ENCODE measurements at regions not wholly inside any gene's neighbourhood (a gene's known extent, or its start where the extent isn't known, plus 50 kb on each side); places are given as distances from the start of the nearest gene placed in this dataset.

DNA sequence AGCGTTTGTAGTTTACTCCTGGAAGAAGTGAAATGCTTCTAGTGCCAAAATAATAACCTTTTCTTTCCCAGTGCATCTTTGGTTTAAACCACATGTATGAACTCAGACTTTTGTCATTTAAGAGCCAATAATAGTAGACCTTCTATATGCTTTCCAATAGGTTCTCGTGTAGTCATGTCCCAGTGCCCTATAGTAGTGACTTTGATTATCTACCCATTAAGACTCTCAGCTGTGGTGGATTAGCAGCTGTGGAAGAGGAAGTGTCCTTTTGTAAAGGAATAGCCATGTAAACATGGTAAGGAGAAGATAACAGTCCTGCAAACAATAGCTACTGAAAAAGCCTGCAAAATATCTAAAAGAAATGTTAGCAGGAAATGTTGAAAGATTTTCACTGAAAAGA, 765.3 kb downstream of the MTRR start:
- WGBS, 2 donors, result 32 to 36% methylated on average over 2 of the region's 2 CpGs
- DNase-seq, result no peak
- Histone ChIP-seq H3K4me3 (no peak overlapping the region), H3K27ac (no peak overlapping the region), H3K9me3 (peaks cover 0 to 3% (median 0%) of the 10 kb centered on the region in 4 donors), H3K36me3 (no peaks in the 10 kb centered on the region), H3K27me3 (no peaks in the 10 kb centered on the region), H3K4me1 (no peaks in the 10 kb centered on the region)
- intact Hi-C loops (cut with DNase I), result no loop called here
- no peak for TF ChIP-seq POLR2AphosphoS5 (IDR thresholded peaks at IDR 0.05)
- TF ChIP-seq, protein P1, sequence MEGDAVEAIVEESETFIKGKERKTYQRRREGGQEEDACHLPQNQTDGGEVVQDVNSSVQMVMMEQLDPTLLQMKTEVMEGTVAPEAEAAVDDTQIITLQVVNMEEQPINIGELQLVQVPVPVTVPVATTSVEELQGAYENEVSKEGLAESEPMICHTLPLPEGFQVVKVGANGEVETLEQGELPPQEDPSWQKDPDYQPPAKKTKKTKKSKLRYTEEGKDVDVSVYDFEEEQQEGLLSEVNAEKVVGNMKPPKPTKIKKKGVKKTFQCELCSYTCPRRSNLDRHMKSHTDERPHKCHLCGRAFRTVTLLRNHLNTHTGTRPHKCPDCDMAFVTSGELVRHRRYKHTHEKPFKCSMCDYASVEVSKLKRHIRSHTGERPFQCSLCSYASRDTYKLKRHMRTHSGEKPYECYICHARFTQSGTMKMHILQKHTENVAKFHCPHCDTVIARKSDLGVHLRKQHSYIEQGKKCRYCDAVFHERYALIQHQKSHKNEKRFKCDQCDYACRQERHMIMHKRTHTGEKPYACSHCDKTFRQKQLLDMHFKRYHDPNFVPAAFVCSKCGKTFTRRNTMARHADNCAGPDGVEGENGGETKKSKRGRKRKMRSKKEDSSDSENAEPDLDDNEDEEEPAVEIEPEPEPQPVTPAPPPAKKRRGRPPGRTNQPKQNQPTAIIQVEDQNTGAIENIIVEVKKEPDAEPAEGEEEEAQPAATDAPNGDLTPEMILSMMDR (IDR thresholded peaks at IDR 0.05), result no peak
- no peak for TF ChIP-seq EP300 (IDR thresholded peaks at IDR 0.05)
- no peak for TF ChIP-seq POLR2A (IDR thresholded peaks at IDR 0.05)

DNA sequence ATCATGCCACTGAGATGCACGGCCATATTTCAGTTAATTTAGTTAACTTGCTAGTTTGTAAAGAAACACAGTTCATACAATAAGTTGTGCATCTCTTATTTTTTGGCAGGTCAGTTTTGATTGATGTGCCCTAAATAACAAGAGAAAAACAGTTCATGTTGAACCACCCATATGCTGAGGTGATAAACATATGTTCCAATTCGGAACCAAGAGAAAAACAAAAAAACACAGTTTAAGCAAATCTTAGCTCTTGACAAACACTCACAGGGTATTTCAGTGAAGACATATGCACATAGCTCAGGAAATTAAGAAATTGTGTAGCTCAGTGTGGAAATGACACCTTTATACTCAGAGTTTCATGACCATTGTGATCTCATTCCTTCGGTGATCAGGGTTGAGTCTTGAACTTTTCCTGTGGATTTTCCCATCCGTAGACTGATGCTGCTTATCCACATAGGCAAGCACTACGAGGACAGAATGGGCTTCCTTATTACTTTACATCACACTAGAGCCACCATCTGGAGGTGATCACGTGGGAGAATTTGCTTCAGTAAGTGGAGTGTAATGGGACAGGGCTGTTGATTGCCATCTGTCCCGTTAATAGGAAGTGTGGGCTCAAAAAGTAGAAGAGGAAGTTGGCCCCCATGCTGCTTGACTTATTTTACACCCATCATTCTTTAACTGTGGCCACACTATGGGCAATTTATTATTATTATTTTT, 773.0 kb downstream of the MTRR start:
- Histone ChIP-seq H3K4me3 (no peak overlapping the region), H3K27me3 (no peaks in the 10 kb centered on the region), H3K4me1 (no peaks in the 10 kb centered on the region), H3K27ac (no peak overlapping the region), H3K9me3 (no peaks in the 10 kb centered on the region), H3K36me3 (no peaks in the 10 kb centered on the region)
- WGBS, 2 donors, result 80 to 84% methylated on average over 7 of the region's 7 CpGs
- TF ChIP-seq POLR2AphosphoS5 (IDR thresholded peaks at IDR 0.05) (no peak), POLR2A (IDR thresholded peaks at IDR 0.05) (no peak), EP300 (IDR thresholded peaks at IDR 0.05) (no peak)
- TF ChIP-seq, protein P1 (IDR thresholded peaks at IDR 0.05), result no peak
- intact Hi-C loops (cut with DNase I), result no loop called here
- DNase-seq, result no peak

DNA sequence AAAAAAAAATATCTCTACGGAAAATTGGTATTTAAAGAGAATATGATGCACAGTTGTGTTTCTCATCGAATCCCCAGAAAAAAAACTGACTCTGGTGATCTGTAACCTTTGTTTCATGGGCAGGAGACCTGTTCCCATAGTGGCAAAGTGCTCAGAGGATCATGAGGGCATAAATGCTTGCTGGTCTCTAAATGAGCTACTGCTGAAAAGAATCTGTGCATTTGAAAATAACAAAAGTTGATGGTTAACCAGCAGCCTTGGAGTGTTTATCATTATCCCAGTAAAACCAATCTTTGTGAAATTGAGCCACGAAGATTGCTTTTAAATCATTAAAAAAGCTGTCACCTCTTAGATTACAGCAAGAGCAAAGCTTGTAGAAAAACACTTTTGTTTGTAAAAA, 775.4 kb downstream of the MTRR start:
- TF ChIP-seq POLR2AphosphoS5 (IDR thresholded peaks at IDR 0.05) (no peak), EP300 (IDR thresholded peaks at IDR 0.05) (no peak), POLR2A (IDR thresholded peaks at IDR 0.05) (no peak)
- TF ChIP-seq, protein P1 (IDR thresholded peaks at IDR 0.05), result no peak
- Histone ChIP-seq H3K27ac (no peak overlapping the region), H3K27me3 (no peaks in the 10 kb centered on the region), H3K4me1 (no peaks in the 10 kb centered on the region), H3K36me3 (no peaks in the 10 kb centered on the region), H3K9me3 (no peaks in the 10 kb centered on the region), H3K4me3 (no peak overlapping the region)
- intact Hi-C loops (cut with DNase I), result no loop called here
- no peak for DNase-seq
- WGBS, 2 donors, result 20 to 66% methylated on average over 3 of the region's 3 CpGs

DNA sequence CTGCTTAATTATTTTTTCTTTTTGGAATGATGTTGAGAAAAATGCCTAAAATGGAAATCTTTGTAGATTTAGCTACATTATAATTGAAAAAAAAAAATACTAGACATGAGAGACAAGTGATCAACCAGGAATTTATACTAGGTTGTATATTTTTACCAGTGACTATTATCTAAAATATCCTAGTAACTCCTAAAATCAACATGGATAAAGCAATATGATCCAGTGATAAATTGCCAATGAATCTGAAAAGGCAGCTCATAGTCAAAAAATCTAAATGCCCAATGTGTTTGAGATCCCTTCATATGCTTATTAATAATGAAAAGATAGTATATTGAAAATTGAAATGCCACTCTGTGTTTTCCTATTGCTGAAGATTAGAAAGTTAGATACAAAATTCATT, 778.2 kb downstream of the MTRR start:
- H3K9me3 ChIP-seq, result peaks cover 0 to 3% (median 0%) of the 10 kb centered on the region in 4 donors
- TF ChIP-seq POLR2A (IDR thresholded peaks at IDR 0.05), result no peak
- no peak for TF ChIP-seq EP300 (IDR thresholded peaks at IDR 0.05)
- TF ChIP-seq, protein P1 (IDR thresholded peaks at IDR 0.05), result no peak
- no peak for TF ChIP-seq POLR2AphosphoS5 (IDR thresholded peaks at IDR 0.05)
- intact Hi-C loops (cut with DNase I), result no loop called here

DNA sequence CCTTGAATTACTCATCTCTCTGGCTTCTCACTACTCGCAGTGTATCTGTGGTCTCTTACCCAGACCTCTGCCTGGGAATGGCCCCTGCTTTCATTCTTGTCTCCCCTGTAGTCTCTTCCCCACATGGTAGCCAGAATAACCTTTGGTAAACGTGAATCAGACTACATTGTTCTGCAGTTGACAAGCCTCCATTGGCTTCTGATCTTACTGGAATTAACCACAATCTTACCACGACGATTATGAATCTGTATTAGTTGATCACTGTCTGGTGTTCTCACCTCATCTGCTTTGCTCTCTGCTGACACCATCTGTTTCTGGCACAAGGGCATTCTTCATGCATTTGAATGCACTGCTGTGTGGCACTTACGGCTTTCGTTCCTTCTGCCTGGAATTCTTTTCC, 781.2 kb downstream of the MTRR start:
- 88% methylated on average over 6 of the region's 6 CpGs for WGBS, 2 donors
- Histone ChIP-seq H3K9me3 (peaks cover 0 to 3% (median 0%) of the 10 kb centered on the region in 4 donors), H3K4me1 (no peaks in the 10 kb centered on the region), H3K36me3 (no peaks in the 10 kb centered on the region), H3K27me3 (no peaks in the 10 kb centered on the region), H3K4me3 (no peak overlapping the region), H3K27ac (no peak overlapping the region)
- intact Hi-C loops (cut with DNase I), result no loop called here
- TF ChIP-seq POLR2AphosphoS5 (IDR thresholded peaks at IDR 0.05), result no peak
- no peak for DNase-seq

More for the DNA sequence above, 778.2 kb downstream of the MTRR start:
- Histone ChIP-seq H3K4me1 (no peaks in the 10 kb centered on the region), H3K27ac (no peak overlapping the region), H3K27me3 (no peaks in the 10 kb centered on the region), H3K4me3 (no peak overlapping the region), H3K36me3 (no peaks in the 10 kb centered on the region)
- DNase-seq, result no peak
